Smooth muscle cell (in vitro differentiated cells): ENCODE measurements at regions not wholly inside any gene's neighbourhood (a gene's known extent, or its start where the extent isn't known, plus 50 kb on each side); places are given as distances from the start of the nearest gene placed in this dataset.

ENCODE experiments used
- DNase-seq: peaks from one replicate; lab custom pipeline; 2025; ENCODE audit not compliant: unreplicated experiment; lab: John Stamatoyannopoulos, UW
- H2AFZ ChIP-seq: fragments of 200-600 bp; sonication (generic); 2 replicates; pipeline ENCODE4 v1.6.0; 2016; ENCODE audit warnings: antibody characterized with exemption, low read depth, mild to moderate bottlenecking
- H3F3A ChIP-seq: fragments of 200-600 bp; sonication (generic); 2 replicates; pipeline ENCODE4 v1.6.0; 2017; ENCODE audit warnings: antibody characterized with exemption, low read depth
- H3K27ac ChIP-seq: fragments of 200-600 bp; sonication (generic); 2 replicates; pipeline ENCODE4 v1.5.1; 2016; ENCODE audit warnings: low read depth, mild to moderate bottlenecking
- H3K27me3 ChIP-seq: fragments of 200-600 bp; sonication (generic); 2 replicates; pipeline ENCODE4 v1.6.1; 2016; ENCODE audit warnings: low read depth, mild to moderate bottlenecking
- H3K36me3 ChIP-seq: fragments of 200-600 bp; sonication (generic); 2 replicates; pipeline ENCODE4 v1.5.1; 2016; ENCODE audit warnings: low read depth
- H3K4me1 ChIP-seq: fragments of 200-600 bp; sonication (generic); 2 replicates; pipeline ENCODE4 v1.5.1; 2016; ENCODE audit warnings: low read depth
- H3K4me2 ChIP-seq: fragments of 200-600 bp; sonication (generic); 2 replicates; pipeline ENCODE4 v1.6.0; 2016; ENCODE audit warnings: mild to moderate bottlenecking
- H3K4me3 ChIP-seq: fragments of 200-600 bp; sonication (generic); 2 replicates; pipeline ENCODE4 v1.5.1; 2016; ENCODE audit warnings: mild to moderate bottlenecking
- H3K79me2 ChIP-seq: fragments of 200-600 bp; sonication (generic); 2 replicates; pipeline ENCODE4 v1.6.0; 2016; ENCODE audit warnings: low read depth, mild to moderate bottlenecking
- H3K9ac ChIP-seq: fragments of 200-600 bp; sonication (generic); 2 replicates; pipeline ENCODE4 v1.6.0; 2016; ENCODE audit warnings: low read depth
- H3K9me3 ChIP-seq: fragments of 200-600 bp; sonication (generic); replicated peaks from 2 replicates; pipeline ENCODE4 v1.5.1; 2016; ENCODE audit warnings: low read depth
- H4K20me1 ChIP-seq: fragments of 200-600 bp; sonication (generic); 2 replicates; pipeline ENCODE4 v1.6.0; 2016; ENCODE audit warnings: low read depth
- CTCF ChIP-seq: fragments of 200-600 bp; sonication (generic); IDR thresholded peaks from 2 replicates; pipeline ENCODE4 v1.5.1; 2017; ENCODE audit warnings: borderline replicate concordance, mild to moderate bottlenecking, antibody characterized with exemption; ENCODE audit not compliant: insufficient read depth, poor library complexity, severe bottlenecking
- WGBS: methylation state at CpG from one replicate; pipeline ENCODE4 v1.1.7; 2016; ENCODE audit warnings: low lambda C conversion rate; 5-methylcytosine and 5-hydroxymethylcytosine counted together

- H3K36me3 ChIP-seq, result no peaks in the 10 kb centered on the region
- TF ChIP-seq CTCF, result no peak
- H2AFZ ChIP-seq, result no peak overlapping the region
- H3K9me3 ChIP-seq, result no peaks in the 10 kb centered on the region
- H3K27me3 ChIP-seq, result no peaks in the 10 kb centered on the region
- H3K4me1 ChIP-seq, result peaks cover 19% of the 10 kb centered on the region
- no peak for DNase-seq
- peak overlapping the region; percentile 27 for H3K4me2 ChIP-seq
- peaks cover 33% of the 10 kb centered on the region for H3F3A ChIP-seq
- no peaks in the 10 kb centered on the region for H4K20me1 ChIP-seq
- H3K4me3 ChIP-seq, result no peak overlapping the region
- peak overlapping the region; percentile 95 for H3K27ac ChIP-seq
- no peaks in the 10 kb centered on the region for H3K79me2 ChIP-seq
- no peak overlapping the region for H3K9ac ChIP-seq
These were observed 165.2 kb upstream of the COL3A1 start for GRCh38 chr2:188808947-188809355.

GRCh38 chr2:188810586-188810985, 163.6 kb upstream of the COL3A1 start:
- peak overlapping the region; percentile 16 for H3K9ac ChIP-seq
- no peak for TF ChIP-seq CTCF
- H3K79me2 ChIP-seq, result peaks cover 11% of the 10 kb centered on the region
- 21% methylated on average over 2 of the region's 2 CpGs for WGBS
- no peaks in the 10 kb centered on the region for H4K20me1 ChIP-seq
- H3K36me3 ChIP-seq, result no peaks in the 10 kb centered on the region
- no peak overlapping the region for H3K4me3 ChIP-seq
- H3F3A ChIP-seq, result peaks cover 44% of the 10 kb centered on the region
- H3K4me1 ChIP-seq, result peaks cover 27% of the 10 kb centered on the region
- peak overlapping the region; percentile 95 for H3K27ac ChIP-seq
- no peak for DNase-seq
- no peak overlapping the region for H2AFZ ChIP-seq
- no peaks in the 10 kb centered on the region for H3K27me3 ChIP-seq
- H3K9me3 ChIP-seq, result no peaks in the 10 kb centered on the region
- peak overlapping the region; percentile 44 for H3K4me2 ChIP-seq

- no peak for TF ChIP-seq CTCF
These were observed 162.7 kb upstream of the COL3A1 start for GRCh38 chr2:188811522-188811921.

GRCh38 chr2:188813315-188813714, 160.9 kb upstream of the COL3A1 start:
- Histone ChIP-seq H4K20me1 (no peaks in the 10 kb centered on the region), H3F3A (peaks cover 44% of the 10 kb centered on the region), H3K9ac (peak overlapping the region; percentile 76), H3K36me3 (no peaks in the 10 kb centered on the region), H3K79me2 (peaks cover 20% of the 10 kb centered on the region), H3K27me3 (no peaks in the 10 kb centered on the region), H2AFZ (peak overlapping the region; percentile 90), H3K27ac (peak overlapping the region; percentile 95), H3K4me3 (no peak overlapping the region), H3K9me3 (no peaks in the 10 kb centered on the region), H3K4me2 (peak overlapping the region; percentile 75), H3K4me1 (peaks cover 27% of the 10 kb centered on the region)
- DNase-seq, result no peak
- TF ChIP-seq CTCF, result no peak
- 64% methylated on average over 3 of the region's 3 CpGs for WGBS

More at GRCh38 chr2:188811522-188811921, 162.7 kb upstream of the COL3A1 start:
- H3K27ac ChIP-seq, result peak overlapping the region; percentile 95
- DNase-seq, result no peak
- H3K27me3 ChIP-seq, result no peaks in the 10 kb centered on the region
- peak overlapping the region; percentile 62 for H3K4me2 ChIP-seq
- peaks cover 27% of the 10 kb centered on the region for H3K4me1 ChIP-seq
- H2AFZ ChIP-seq, result peak overlapping the region; percentile 15
- peak overlapping the region; percentile 37 for H3K9ac ChIP-seq
- peaks cover 44% of the 10 kb centered on the region for H3F3A ChIP-seq
- peaks cover 20% of the 10 kb centered on the region for H3K79me2 ChIP-seq
- no peaks in the 10 kb centered on the region for H4K20me1 ChIP-seq
- H3K9me3 ChIP-seq, result no peaks in the 10 kb centered on the region
- H3K4me3 ChIP-seq, result no peak overlapping the region
- WGBS, result 0% methylated on average over 1 of the region's 1 CpG
- no peaks in the 10 kb centered on the region for H3K36me3 ChIP-seq
